IMR-90 (cell line): ENCODE measurements at regions not wholly inside any gene's neighbourhood (a gene's known extent, or its start where the extent isn't known, plus 50 kb on each side); places are given as distances from the start of the nearest gene placed in this dataset.

Experiments
- ATAC-seq: fragments of 200-7000 bp; cut with Tn5 transposase; 2 replicates; pipeline ENCODE4 v1.9.1; 2020; ENCODE audit warnings: low read depth, mild to moderate bottlenecking, moderate library complexity
- BruUV-seq: library from RNA; stranded (reverse); fragments of 400-500 nt; replicated peaks from 2 replicates; lab custom pipeline; 2021; lab: Mats Ljungman, UMichigan
- CTCF ChIA-PET: fragments of 300-600 bp; formaldehyde crosslinking; extraction: SDS; loops from one replicate; lab custom pipeline; 2021; ENCODE audit warnings: antibody characterized with exemption; lab: Yijun Ruan, JAX
- POLR2A ChIA-PET: fragments of 300-600 bp; sonication (Branson Sonifier 250); formaldehyde crosslinking; loops from one replicate; lab custom pipeline; 2022; ENCODE audit warnings: antibody characterized with exemption; ENCODE audit not compliant: unreplicated experiment; lab: Charles Lee
- DNase-seq: peaks from one replicate; pipeline ENCODE4 v3.0.0; 2013
- H2AFZ ChIP-seq: replicated peaks from 2 replicates; pipeline ENCODE3; 2013; ENCODE audit warnings: low read length, mild to moderate bottlenecking; ENCODE audit not compliant: poor library complexity
- H2AK5ac ChIP-seq: 2 replicates; pipeline ENCODE4 v1.6.1; 2013; ENCODE audit warnings: low read depth, low read length, inconsistent platforms
- H2AK9ac ChIP-seq: replicated peaks from 2 replicates; pipeline ENCODE3; 2013; ENCODE audit warnings: mild to moderate bottlenecking, low read depth, low read length, moderate library complexity; ENCODE audit not compliant: poor library complexity
- H2BK120ac ChIP-seq: 2 replicates; pipeline ENCODE4 v1.6.1; 2013; ENCODE audit warnings: low read depth, low read length, inconsistent platforms
- H2BK15ac ChIP-seq: 3 replicates; pipeline ENCODE4 v1.6.1; 2013; ENCODE audit warnings: low read depth, low read length, inconsistent platforms
- H2BK20ac ChIP-seq: 2 replicates; pipeline ENCODE4 v1.6.1; 2013; ENCODE audit warnings: low read depth, mild to moderate bottlenecking, inconsistent platforms, low read length, moderate library complexity
- H2BK5ac ChIP-seq: 2 replicates; pipeline ENCODE4 v1.6.1; 2013; ENCODE audit warnings: mild to moderate bottlenecking, low read depth, low read length, inconsistent platforms; ENCODE audit not compliant: poor library complexity, severe bottlenecking
- H3K14ac ChIP-seq: replicated peaks from 2 replicates; pipeline ENCODE4 v1.6.1; 2013; ENCODE audit warnings: low read depth, low read length, inconsistent platforms
- H3K18ac ChIP-seq: 2 replicates; pipeline ENCODE4 v1.6.1; 2013; ENCODE audit warnings: low read depth, low read length, control low read depth
- H3K23ac ChIP-seq: 2 replicates; pipeline ENCODE4 v1.6.1; 2013; ENCODE audit warnings: low read depth, low read length, inconsistent platforms
- H3K27ac ChIP-seq: 2 replicates; pipeline ENCODE4 v1.5.1; 2013; ENCODE audit warnings: mild to moderate bottlenecking, control low read depth, low read length; ENCODE audit not compliant: insufficient read depth
- H3K27me3 ChIP-seq: 2 replicates; pipeline ENCODE4 v1.6.1; 2013; ENCODE audit warnings: low read length; ENCODE audit not compliant: control insufficient read depth, insufficient read depth
- H3K36me3 ChIP-seq: 2 replicates; pipeline ENCODE4 v1.6.1; 2013; ENCODE audit warnings: low read length, mixed read lengths; ENCODE audit not compliant: control insufficient read depth, insufficient read depth
- H3K4ac ChIP-seq: 2 replicates; pipeline ENCODE4 v1.6.1; 2013; ENCODE audit warnings: low read depth, low read length, inconsistent platforms
- H3K4me1 ChIP-seq: 2 replicates; pipeline ENCODE4 v1.6.1; 2013; ENCODE audit warnings: low read length, mixed read lengths; ENCODE audit not compliant: control insufficient read depth, insufficient read depth
- H3K4me2 ChIP-seq: 2 replicates; pipeline ENCODE4 v1.6.1; 2013; ENCODE audit warnings: low read depth, mild to moderate bottlenecking, control low read depth, low read length, moderate library complexity
- H3K4me3 ChIP-seq: 2 replicates; pipeline ENCODE4 v1.5.1; 2013; ENCODE audit warnings: low read depth, mild to moderate bottlenecking, control low read depth, low read length, moderate library complexity; ENCODE audit not compliant: insufficient read depth
- H3K56ac ChIP-seq: 2 replicates; pipeline ENCODE4 v1.6.1; 2013; ENCODE audit warnings: low read length, inconsistent platforms; ENCODE audit not compliant: insufficient read depth; ENCODE audit errors: extremely low read depth
- H3K79me1 ChIP-seq, 2 experiments: 2 replicates each; pipeline ENCODE4 v1.6.1; 2013; ENCODE audit warnings: low read length in 2 of 2, inconsistent platforms in 1 of 2, low read depth in 1 of 2
- H3K9ac ChIP-seq: 2 replicates; pipeline ENCODE4 v1.6.1; 2013; ENCODE audit warnings: low read depth, low read length, control low read depth
- H3K9me1 ChIP-seq: 2 replicates; pipeline ENCODE4 v1.6.1; 2013; ENCODE audit warnings: low read length, inconsistent platforms; ENCODE audit not compliant: insufficient read depth
- H3K9me3 ChIP-seq: 2 replicates; pipeline ENCODE4 v1.6.1; 2013; ENCODE audit warnings: low read length; ENCODE audit not compliant: control insufficient read depth, insufficient read depth
- H4K20me1 ChIP-seq: 2 replicates; pipeline ENCODE4 v1.6.1; 2013; ENCODE audit warnings: low read length, inconsistent platforms; ENCODE audit not compliant: insufficient read depth
- H4K5ac ChIP-seq: 2 replicates; pipeline ENCODE4 v1.6.1; 2013; ENCODE audit warnings: mild to moderate bottlenecking, low read depth, low read length, control low read depth
- H4K8ac ChIP-seq, 2 experiments: 2 replicates each; pipeline ENCODE4 v1.6.1; 2013; ENCODE audit warnings: low read depth in 2 of 2, low read length in 2 of 2, control low read depth in 1 of 2, inconsistent platforms in 1 of 2
- H4K91ac ChIP-seq: 2 replicates; pipeline ENCODE4 v1.6.1; 2013; ENCODE audit warnings: low read depth, low read length, inconsistent platforms; ENCODE audit not compliant: insufficient read depth
- CEBPB ChIP-seq: IDR thresholded peaks from 2 replicates; pipeline ENCODE4 v1.6.1; 2012; ENCODE audit warnings: low read depth, low read length, improper control_type of control experiment
- CHD1 ChIP-seq: IDR thresholded peaks from 2 replicates; pipeline ENCODE4 v1.6.1; 2012; ENCODE audit warnings: low read depth, low read length, improper control_type of control experiment
- ELK1 ChIP-seq: fragments of 150-350 bp; IDR thresholded peaks from 2 replicates; pipeline ENCODE4 v1.6.1; 2016; ENCODE audit warnings: low read depth, mild to moderate bottlenecking, low read length, moderate library complexity, borderline replicate concordance
- FOS ChIP-seq: fragments of 150-350 bp; IDR thresholded peaks from 2 replicates; pipeline ENCODE4 v1.6.1; 2016; ENCODE audit warnings: low read depth, low read length
- MAZ ChIP-seq: IDR thresholded peaks from 2 replicates; pipeline ENCODE4 v1.6.1; 2012; ENCODE audit warnings: low read depth, mild to moderate bottlenecking, low read length, improper control_type of control experiment, moderate library complexity, borderline replicate concordance
- MXI1 ChIP-seq: IDR thresholded peaks from 2 replicates; pipeline ENCODE4 v1.6.1; 2012; ENCODE audit warnings: low read depth, mild to moderate bottlenecking, low read length, moderate library complexity, borderline replicate concordance
- NFE2L2 ChIP-seq: fragments of 150-350 bp; IDR thresholded peaks from 2 replicates; pipeline ENCODE4 v1.6.1; 2016; ENCODE audit warnings: low read depth, mild to moderate bottlenecking, low read length
- POLR2A ChIP-seq: IDR thresholded peaks from 2 replicates; pipeline ENCODE4 v1.6.1; 2012; ENCODE audit warnings: mild to moderate bottlenecking, low read depth, low read length
- RAD21 ChIP-seq: IDR thresholded peaks from 2 replicates; pipeline ENCODE4 v1.6.1; 2012; ENCODE audit warnings: low read length, improper control_type of control experiment
- RFX5 ChIP-seq: IDR thresholded peaks from 2 replicates; pipeline ENCODE4 v1.8.0; 2012; ENCODE audit warnings: low read depth, mild to moderate bottlenecking, low read length, moderate library complexity
- USF2 ChIP-seq: fragments of 150-350 bp; IDR thresholded peaks from 2 replicates; pipeline ENCODE4 v1.6.1; 2017; ENCODE audit warnings: mild to moderate bottlenecking, antibody characterized with exemption, low read length, low read depth
- WGBS, 2 experiments: methylation state at CpG; one replicate each; pipeline versions ENCODE4 v1.1.5 to v1.1.7; 2013; ENCODE audit warnings: missing lambda C conversion rate in 2 of 2; ENCODE audit not compliant: insufficient read length in 1 of 2; ENCODE audit errors: extremely low coverage in 2 of 2; 5-methylcytosine and 5-hydroxymethylcytosine counted together
- dilution Hi-C: fragments of 300-500 bp; cut with HindIII; formaldehyde crosslinking; loops from one replicate; pipeline ENCODE4 v1.14.3; 2018; ENCODE audit warnings: low sequenced_read_pairs; ENCODE audit not compliant: unreplicated experiment
- in situ Hi-C: fragments of 300-500 bp; cut with MboI; formaldehyde crosslinking; loops from 3 replicates; pipeline ENCODE4 v1.14.3; 2019; ENCODE audit warnings: low sequenced_read_pairs, inconsistent platforms, mixed read lengths
- intact Hi-C: fragments of 100-400 bp; cut with micrococcal nuclease; formaldehyde crosslinking; loops from 2 replicates; pipeline ENCODE4 v1.10.0; 2022

- DNase-seq (no peak), ATAC-seq (no peak)
- H4K20me1 ChIP-seq = no peaks in the 10 kb centered on the region
- no peaks in the 10 kb centered on the region for H3K36me3 ChIP-seq
- H2BK15ac ChIP-seq = no peak overlapping the region
- H4K91ac ChIP-seq = no peak overlapping the region
- no peak overlapping the region for H3K9ac ChIP-seq
- no peaks in the 10 kb centered on the region for H3K79me1 ChIP-seq
- H2BK5ac ChIP-seq = no peak overlapping the region
- no CpG with 5 or more reads among the region's 1 CpG for WGBS, 2 experiments
- TF ChIP-seq CHD1 (no peak), POLR2A (no peak), MAZ (no peak), USF2 (no peak), NFE2L2 (no peak), MXI1 (no peak), FOS (no peak), ELK1 (no peak), RFX5 (no peak), RAD21 (no peak), CEBPB (no peak)
- no peak overlapping the region for H2BK20ac ChIP-seq
- no peak overlapping the region for H3K56ac ChIP-seq
- no peak overlapping the region for H3K23ac ChIP-seq
- H3K27ac ChIP-seq = no peak overlapping the region
- no peak overlapping the region for H3K18ac ChIP-seq
- intact Hi-C loops = no loop called here
- no peak overlapping the region for H4K8ac ChIP-seq
- peaks cover 2% of the 10 kb centered on the region for H3K4me1 ChIP-seq
- H2BK120ac ChIP-seq = no peak overlapping the region
- ChIA-PET CTCF (no interaction called here), POLR2A (no interaction called here)
- H3K9me1 ChIP-seq = no peaks in the 10 kb centered on the region; the same call in 1 of the 2 replicates
- H4K5ac ChIP-seq = no peak overlapping the region
- dilution Hi-C loops = no loop called here
- no peak overlapping the region; the same call in 1 of the 2 replicates for H3K14ac ChIP-seq
- H2AK5ac ChIP-seq = no peak overlapping the region
- no peak overlapping the region for H3K4me3 ChIP-seq
- peaks cover 12% of the 10 kb centered on the region for H3K9me3 ChIP-seq
- no peak overlapping the region for H3K4me2 ChIP-seq
- no peak overlapping the region for H3K4ac ChIP-seq
- no peaks in the 10 kb centered on the region; the same call in 1 of the 2 replicates for H3K27me3 ChIP-seq
- no TSS peak for BruUV-seq
- in situ Hi-C loops = no loop called here
- H2AK9ac ChIP-seq = no peak overlapping the region
- no peak overlapping the region for H2AFZ ChIP-seq
These were observed 282.4 kb downstream of the AHR start for GRCh38 chr7:17580856-17581255.
